ENCODE measurements at regions not wholly inside any gene's neighbourhood (a gene's known extent, or its start where the extent isn't known, plus 50 kb on each side); places are given as distances from the start of the nearest gene placed in this dataset.

- TF ChIP-seq, protein P1, sequence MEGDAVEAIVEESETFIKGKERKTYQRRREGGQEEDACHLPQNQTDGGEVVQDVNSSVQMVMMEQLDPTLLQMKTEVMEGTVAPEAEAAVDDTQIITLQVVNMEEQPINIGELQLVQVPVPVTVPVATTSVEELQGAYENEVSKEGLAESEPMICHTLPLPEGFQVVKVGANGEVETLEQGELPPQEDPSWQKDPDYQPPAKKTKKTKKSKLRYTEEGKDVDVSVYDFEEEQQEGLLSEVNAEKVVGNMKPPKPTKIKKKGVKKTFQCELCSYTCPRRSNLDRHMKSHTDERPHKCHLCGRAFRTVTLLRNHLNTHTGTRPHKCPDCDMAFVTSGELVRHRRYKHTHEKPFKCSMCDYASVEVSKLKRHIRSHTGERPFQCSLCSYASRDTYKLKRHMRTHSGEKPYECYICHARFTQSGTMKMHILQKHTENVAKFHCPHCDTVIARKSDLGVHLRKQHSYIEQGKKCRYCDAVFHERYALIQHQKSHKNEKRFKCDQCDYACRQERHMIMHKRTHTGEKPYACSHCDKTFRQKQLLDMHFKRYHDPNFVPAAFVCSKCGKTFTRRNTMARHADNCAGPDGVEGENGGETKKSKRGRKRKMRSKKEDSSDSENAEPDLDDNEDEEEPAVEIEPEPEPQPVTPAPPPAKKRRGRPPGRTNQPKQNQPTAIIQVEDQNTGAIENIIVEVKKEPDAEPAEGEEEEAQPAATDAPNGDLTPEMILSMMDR (IDR thresholded peaks at IDR 0.05; ENCODE audit: low read depth, low read length), result no peak
- no peak for DNase-seq (ENCODE audit: low read depth, low spot score)
- H3K4me3 ChIP-seq (ENCODE audit: low read depth, low read length), result no peak overlapping the region
- in situ Hi-C loops (cut with HindIII; ENCODE audit: low sequenced_read_pairs), result no loop called here
Observed at GRCh38 chr12:33265033-33265731, 174.4 kb downstream of the SYT10 start.

DNA sequence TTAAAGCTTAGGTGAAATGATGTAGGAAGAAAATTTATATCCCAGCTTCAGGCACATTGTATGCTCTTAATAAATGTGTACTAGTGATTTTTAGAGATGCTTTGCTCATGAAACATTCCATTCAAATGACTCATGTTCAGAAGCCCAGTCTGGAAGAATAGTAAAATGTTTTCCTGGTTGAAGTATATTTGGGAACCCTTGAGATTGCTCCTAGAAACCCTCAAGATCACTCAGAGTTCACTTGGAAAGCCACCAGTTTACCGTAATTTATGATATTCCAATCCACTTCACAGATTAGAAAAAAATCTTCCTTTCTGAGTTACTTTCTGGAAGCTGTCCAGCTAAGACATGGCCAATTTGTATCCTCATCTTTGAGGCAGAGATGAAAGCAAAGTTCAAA, 186.4 kb downstream of the SYT10 start:
- in situ Hi-C loops (cut with HindIII; ENCODE audit: low sequenced_read_pairs), result no loop called here
- TF ChIP-seq, protein P1 (IDR thresholded peaks at IDR 0.05; ENCODE audit: low read depth, low read length), result no peak
- DNase-seq (ENCODE audit: low read depth, low spot score), result no peak
- H3K4me3 ChIP-seq (ENCODE audit: low read depth, low read length), result no peak overlapping the region

GRCh38 chr12:33251548-33251947, 188.1 kb downstream of the SYT10 start:
- DNase-seq (ENCODE audit: low read depth, low spot score), result no peak
- in situ Hi-C loops (cut with HindIII; ENCODE audit: low sequenced_read_pairs), result no loop called here
- H3K4me3 ChIP-seq (ENCODE audit: low read depth, low read length), result no peak overlapping the region
- TF ChIP-seq, protein P1 (IDR thresholded peaks at IDR 0.05; ENCODE audit: low read depth, low read length), result no peak

GRCh38 chr12:33248364-33248763, 191.3 kb downstream of the SYT10 start:
- no peak for DNase-seq (ENCODE audit: low read depth, low spot score)
- H3K4me3 ChIP-seq (ENCODE audit: low read depth, low read length), result no peak overlapping the region
- in situ Hi-C loops (cut with HindIII; ENCODE audit: low sequenced_read_pairs), result no loop called here
- TF ChIP-seq, protein P1 (IDR thresholded peaks at IDR 0.05; ENCODE audit: low read depth, low read length), result no peak

DNA sequence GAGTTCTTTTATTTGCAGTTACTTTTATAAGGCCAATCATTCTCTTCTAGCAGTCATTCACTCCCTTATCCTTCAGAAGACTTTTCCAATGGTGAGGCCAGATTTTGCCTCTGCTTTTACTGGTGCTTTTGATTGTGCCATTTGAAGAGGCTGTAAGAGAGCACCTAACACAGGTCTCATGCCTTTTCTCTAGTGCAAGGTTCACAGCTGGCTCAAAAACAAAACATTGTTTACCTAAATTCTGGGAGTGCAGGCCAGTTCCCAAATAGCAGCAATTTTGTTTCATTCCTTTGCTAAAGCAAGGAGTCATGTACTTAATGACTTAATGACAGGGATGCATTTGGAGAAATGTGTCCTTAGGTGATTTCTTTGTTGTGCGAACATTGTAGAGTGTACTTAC, 192.0 kb downstream of the SYT10 start:
- DNase-seq (ENCODE audit: low read depth, low spot score), result no peak
- TF ChIP-seq, protein P1 (IDR thresholded peaks at IDR 0.05; ENCODE audit: low read depth, low read length), result no peak
- H3K4me3 ChIP-seq (ENCODE audit: low read depth, low read length), result no peak overlapping the region
- in situ Hi-C loops (cut with HindIII; ENCODE audit: low sequenced_read_pairs), result no loop called here

GRCh38 chr12:33245434-33245833, 194.2 kb downstream of the SYT10 start:
- TF ChIP-seq, protein P1 (IDR thresholded peaks at IDR 0.05; ENCODE audit: low read depth, low read length), result no peak
- DNase-seq (ENCODE audit: low read depth, low spot score), result no peak
- H3K4me3 ChIP-seq (ENCODE audit: low read depth, low read length), result no peak overlapping the region
- in situ Hi-C loops (cut with HindIII; ENCODE audit: low sequenced_read_pairs), result no loop called here
